GM10266 (cell line): ENCODE measurements at regions not wholly inside any gene's neighbourhood (a gene's known extent, or its start where the extent isn't known, plus 50 kb on each side); places are given as distances from the start of the nearest gene placed in this dataset.

Source experiments
- DNase-seq: peaks from one replicate; pipeline ENCODE4 v3.0.0; 2012; ENCODE audit errors: extremely low spot score
- CTCF ChIP-seq: IDR thresholded peaks from 2 replicates; pipeline ENCODE4 v1.5.1; 2012; ENCODE audit warnings: mild to moderate bottlenecking, low read depth; ENCODE audit not compliant: control insufficient read depth, insufficient read depth; ENCODE audit errors: missing control alignments

GRCh38 chr4:188691811-188692210 is 552.6 kb downstream of the TRIML1 start:
- no peak for DNase-seq
- no peak for TF ChIP-seq CTCF

GRCh38 chr4:188695261-188695660 is 556.0 kb downstream of the TRIML1 start:
- TF ChIP-seq CTCF: no peak
- DNase-seq: no peak

GRCh38 chr4:188697243-188697642 is 558.0 kb downstream of the TRIML1 start:
- DNase-seq: no peak
- TF ChIP-seq CTCF: no peak

- TF ChIP-seq CTCF: no peak
- DNase-seq: no peak
These were observed 562.7 kb downstream of the TRIML1 start for GRCh38 chr4:188701952-188702351.

GRCh38 chr4:188704288-188704687 is 565.0 kb downstream of the TRIML1 start:
- no peak for TF ChIP-seq CTCF
- DNase-seq: no peak

- TF ChIP-seq CTCF: no peak
- no peak for DNase-seq
These were observed 567.8 kb downstream of the TRIML1 start for GRCh38 chr4:188707036-188707435.

GRCh38 chr4:188714501-188714900 is 575.3 kb downstream of the TRIML1 start:
- no peak for TF ChIP-seq CTCF
- DNase-seq: no peak

- no peak for DNase-seq
- no peak for TF ChIP-seq CTCF
These were observed 575.7 kb downstream of the TRIML1 start for GRCh38 chr4:188714907-188715306.
